CD4-positive, CD25-positive, alpha-beta regulatory T cell (primary cell): ENCODE measurements at regions not wholly inside any gene's neighbourhood (a gene's known extent, or its start where the extent isn't known, plus 50 kb on each side); places are given as distances from the start of the nearest gene placed in this dataset.

ENCODE experiments used
- ATAC-seq, 2 donors: fragments of 150-1000 bp; cut with Tn5 transposase; one replicate each; pipeline ENCODE4 v1.10.0; 2021; ENCODE audit warnings: low read depth in 2 of 2, moderate number of reproducible peaks in 2 of 2, moderate library complexity in 1 of 2
- DNase-seq, 3 donors: peaks; one replicate each; pipeline versions ENCODE4 v3.0.0 to v3.0.0-alpha.2; 2012 to 2022; ENCODE audit warnings: mixed read lengths in 1 of 3
- H3K27ac ChIP-seq: one replicate; pipeline ENCODE4 v1.7.0; 2013; ENCODE audit warnings: mild to moderate bottlenecking, low read length; ENCODE audit not compliant: insufficient read depth, poor library complexity, severe bottlenecking
- H3K27me3 ChIP-seq: one replicate; pipeline ENCODE4 v1.7.0; 2013; ENCODE audit warnings: low read length; ENCODE audit not compliant: control insufficient read depth, insufficient read depth
- H3K36me3 ChIP-seq: one replicate; pipeline ENCODE4 v1.7.0; 2013; ENCODE audit warnings: mild to moderate bottlenecking, low read length, moderate library complexity; ENCODE audit not compliant: control insufficient read depth, insufficient read depth
- H3K4me1 ChIP-seq: 2 replicates; pipeline ENCODE4 v1.7.0; 2013; ENCODE audit warnings: mild to moderate bottlenecking, low read length; ENCODE audit not compliant: insufficient read depth, control insufficient read depth, poor library complexity, severe bottlenecking
- H3K4me3 ChIP-seq: one replicate; pipeline ENCODE4 v1.7.0; 2013; ENCODE audit warnings: low read depth, mild to moderate bottlenecking, low read length, moderate library complexity
- H3K9me3 ChIP-seq, 2 experiments: 1 replicate in 1 of 2; 2 replicates in 1 of 2; pipeline ENCODE4 v1.7.0; 2013; ENCODE audit warnings: low read length in 2 of 2, mild to moderate bottlenecking in 1 of 2, moderate library complexity in 1 of 2; ENCODE audit not compliant: control insufficient read depth in 2 of 2
- H3K27ac Mint-ChIP-seq, 3 donors: one replicate each; pipeline ENCODE4 v1.8.0; 2020 to 2022; ENCODE audit warnings: mild to moderate bottlenecking in 3 of 3, mixed read lengths in 3 of 3, moderate library complexity in 2 of 3
- H3K27me3 Mint-ChIP-seq: one replicate; pipeline ENCODE4 v1.8.0; 2022; ENCODE audit warnings: mild to moderate bottlenecking, mixed read lengths
- H3K36me3 Mint-ChIP-seq: one replicate; pipeline ENCODE4 v1.8.0; 2020; ENCODE audit warnings: mixed read lengths
- H3K4me1 Mint-ChIP-seq, 4 donors: one replicate each; pipeline ENCODE4 v1.8.0; 2020 to 2022; ENCODE audit warnings: mixed read lengths in 4 of 4, mild to moderate bottlenecking in 1 of 4
- H3K4me3 Mint-ChIP-seq, 4 donors: one replicate each; pipeline ENCODE4 v1.8.0; 2020 to 2022; ENCODE audit warnings: mild to moderate bottlenecking in 4 of 4, mixed read lengths in 4 of 4, moderate library complexity in 3 of 4
- H3K9me3 Mint-ChIP-seq, 7 donors: one replicate each; pipeline ENCODE4 v1.8.0; 2020 to 2022; ENCODE audit warnings: mixed read lengths in 7 of 7, mild to moderate bottlenecking in 3 of 7, moderate library complexity in 2 of 7

- peaks cover 2% of the 10 kb centered on the region for H3K27me3 ChIP-seq
- H3K4me1 Mint-ChIP-seq = peaks cover 0 to 12% (median 3%) of the 10 kb centered on the region in 4 donors
- H3K36me3 ChIP-seq = no peaks in the 10 kb centered on the region
- ATAC-seq (no peak), DNase-seq (no peak)
- peaks cover 23% of the 10 kb centered on the region for H3K27me3 Mint-ChIP-seq
- H3K36me3 Mint-ChIP-seq = no peaks in the 10 kb centered on the region
- H3K9me3 ChIP-seq = peaks cover 7 to 14% of the 10 kb centered on the region in 2 experiments
- H3K4me3 ChIP-seq = no peak overlapping the region
- H3K27ac Mint-ChIP-seq = no peak overlapping the region
- peaks cover 0 to 8% (median 4%) of the 10 kb centered on the region in 7 donors for H3K9me3 Mint-ChIP-seq
- no peaks in the 10 kb centered on the region for H3K4me1 ChIP-seq
- no peak overlapping the region for H3K4me3 Mint-ChIP-seq
- H3K27ac ChIP-seq = no peak overlapping the region
Measured at GRCh38 chr5:6819521-6819920, 106.3 kb downstream of the TENT4A start.

DNA sequence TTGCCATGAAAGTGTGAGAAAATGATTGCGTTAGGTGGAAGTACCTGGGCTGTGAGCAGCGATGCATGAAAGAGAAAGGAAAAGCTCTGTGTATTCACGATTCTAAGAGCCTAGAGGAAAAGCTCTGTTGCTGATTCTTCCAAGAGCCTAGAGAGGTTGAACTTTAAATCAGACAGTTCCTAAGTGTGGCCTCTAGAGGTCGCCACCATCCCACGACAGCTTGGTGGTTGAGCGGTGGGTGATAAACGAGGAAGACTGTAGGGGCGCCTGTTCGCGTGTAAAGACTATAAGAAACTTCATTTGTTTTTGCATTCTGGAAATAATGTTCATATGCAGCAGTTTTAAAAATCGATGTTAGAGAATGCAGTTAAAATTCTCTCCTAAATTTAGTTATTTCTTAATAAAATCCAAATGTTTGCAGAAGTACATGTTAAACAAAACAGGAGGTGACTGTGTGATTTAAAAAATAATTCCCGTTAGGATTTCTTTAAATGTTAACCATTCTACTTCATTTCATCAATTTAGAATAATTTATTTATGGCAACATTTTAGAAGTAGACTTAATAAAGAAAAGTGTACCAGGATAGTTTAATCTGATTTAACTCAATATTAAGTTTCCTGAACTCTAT lies 107.7 kb downstream of the TENT4A start:
- peaks cover 2% of the 10 kb centered on the region for H3K27me3 ChIP-seq
- H3K9me3 ChIP-seq = peaks cover 7 to 14% of the 10 kb centered on the region in 2 experiments
- no peaks in the 10 kb centered on the region for H3K4me1 ChIP-seq
- H3K36me3 ChIP-seq = no peaks in the 10 kb centered on the region
- H3K36me3 Mint-ChIP-seq = no peaks in the 10 kb centered on the region
- peak in 1 of 2 donors; percentile 50 for ATAC-seq
- no peak overlapping the region for H3K4me3 Mint-ChIP-seq
- peaks cover 0 to 12% (median 3%) of the 10 kb centered on the region in 4 donors for H3K4me1 Mint-ChIP-seq
- H3K27me3 Mint-ChIP-seq = peaks cover 23% of the 10 kb centered on the region
- H3K27ac ChIP-seq = no peak overlapping the region
- no peak overlapping the region for H3K27ac Mint-ChIP-seq
- peak in 2 of 3 donors; percentile 32 to 58 for DNase-seq
- peaks cover 0 to 8% (median 4%) of the 10 kb centered on the region in 7 donors for H3K9me3 Mint-ChIP-seq
- H3K4me3 ChIP-seq = no peak overlapping the region

GRCh38 chr5:6822068-6822467 lies 108.8 kb downstream of the TENT4A start:
- H3K27ac ChIP-seq = no peak overlapping the region
- ATAC-seq (no peak), DNase-seq (no peak)
- Mint-ChIP-seq H3K27me3 (peaks cover 23% of the 10 kb centered on the region), H3K4me1 (peaks cover 0 to 12% (median 4%) of the 10 kb centered on the region in 4 donors), H3K9me3 (peaks cover 0 to 8% (median 4%) of the 10 kb centered on the region in 7 donors), H3K36me3 (no peaks in the 10 kb centered on the region), H3K27ac (no peak overlapping the region), H3K4me3 (peak overlapping the region in 1 of 4 donors; percentile 27)
- H3K4me3 ChIP-seq = no peak overlapping the region
- H3K9me3 ChIP-seq = peaks cover 7 to 14% of the 10 kb centered on the region in 2 experiments
- no peaks in the 10 kb centered on the region for H3K36me3 ChIP-seq
- peaks cover 2% of the 10 kb centered on the region for H3K27me3 ChIP-seq
- H3K4me1 ChIP-seq = no peaks in the 10 kb centered on the region

GRCh38 chr5:6822556-6823343 lies 109.5 kb downstream of the TENT4A start:
- no peak for ATAC-seq
- no peaks in the 10 kb centered on the region for H3K36me3 ChIP-seq
- Mint-ChIP-seq H3K4me3 (no peak overlapping the region), H3K36me3 (no peaks in the 10 kb centered on the region), H3K4me1 (peaks cover 4 to 13% (median 10%) of the 10 kb centered on the region in 4 donors), H3K27me3 (peaks cover 23% of the 10 kb centered on the region), H3K27ac (no peak overlapping the region), H3K9me3 (peaks cover 0 to 8% (median 4%) of the 10 kb centered on the region in 7 donors)
- H3K4me3 ChIP-seq = no peak overlapping the region
- DNase-seq = no peak
- peaks cover 2% of the 10 kb centered on the region for H3K27me3 ChIP-seq
- no peak overlapping the region for H3K27ac ChIP-seq
- H3K4me1 ChIP-seq = peaks cover 5% of the 10 kb centered on the region
- peaks cover 7 to 14% of the 10 kb centered on the region in 2 experiments for H3K9me3 ChIP-seq

- DNase-seq = no peak
- H3K4me1 ChIP-seq = peaks cover 14% of the 10 kb centered on the region
- peaks cover 17% of the 10 kb centered on the region for H3K27me3 Mint-ChIP-seq
Measured at GRCh38 chr5:6823996-6824395, 110.8 kb downstream of the TENT4A start.

DNA sequence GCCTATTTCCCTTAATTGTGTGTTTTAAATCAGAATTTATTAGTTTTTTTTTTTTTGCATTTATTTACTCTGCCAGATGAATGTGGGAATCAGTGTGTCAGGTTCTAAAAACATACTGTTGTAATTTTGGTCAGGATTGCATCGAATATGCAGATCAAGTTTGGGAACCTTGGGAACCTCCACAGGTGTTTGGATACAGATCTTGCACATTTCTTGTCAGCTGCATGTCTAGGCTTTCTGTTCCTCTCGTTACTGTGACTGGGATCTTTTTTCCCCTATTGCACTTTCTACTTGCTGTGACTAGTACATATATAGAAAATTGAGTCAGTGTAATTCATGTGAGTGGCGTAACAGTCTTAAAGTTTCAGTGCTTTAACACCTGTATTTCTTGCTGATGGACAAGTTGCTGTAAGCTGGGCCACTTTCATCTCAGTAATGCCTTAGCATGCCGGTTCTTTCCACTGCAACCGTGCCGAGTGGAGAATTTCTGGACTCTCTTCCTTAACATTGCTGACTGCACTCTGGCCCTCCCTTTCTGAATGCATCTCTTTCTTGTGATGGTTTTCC lies 112.5 kb downstream of the TENT4A start:
- no peak overlapping the region for H3K27ac ChIP-seq
- DNase-seq (no peak), ATAC-seq (no peak)
- peaks cover 20% of the 10 kb centered on the region for H3K4me1 ChIP-seq
- Mint-ChIP-seq H3K9me3 (peaks cover 0 to 9% (median 5%) of the 10 kb centered on the region in 7 donors), H3K36me3 (no peaks in the 10 kb centered on the region), H3K4me3 (no peak overlapping the region), H3K4me1 (peaks cover 16 to 34% (median 26%) of the 10 kb centered on the region in 4 donors), H3K27me3 (peaks cover 7% of the 10 kb centered on the region), H3K27ac (no peak overlapping the region)
- H3K9me3 ChIP-seq = peaks cover 7 to 13% of the 10 kb centered on the region in 2 experiments
- H3K27me3 ChIP-seq = no peaks in the 10 kb centered on the region
- no peak overlapping the region for H3K4me3 ChIP-seq
- H3K36me3 ChIP-seq = no peaks in the 10 kb centered on the region

More at GRCh38 chr5:6823996-6824395, 110.8 kb downstream of the TENT4A start:
- H3K36me3 ChIP-seq = no peaks in the 10 kb centered on the region
- Mint-ChIP-seq H3K27ac (peak overlapping the region in 1 of 3 donors; percentile 70), H3K4me3 (peak overlapping the region in 1 of 4 donors; percentile 66), H3K9me3 (peaks cover 0 to 8% (median 4%) of the 10 kb centered on the region in 7 donors), H3K36me3 (no peaks in the 10 kb centered on the region), H3K4me1 (peaks cover 10 to 25% (median 20%) of the 10 kb centered on the region in 4 donors)
- no peak overlapping the region for H3K4me3 ChIP-seq
- H3K9me3 ChIP-seq = peaks cover 7 to 14% of the 10 kb centered on the region in 2 experiments
- ATAC-seq = no peak
- no peak overlapping the region for H3K27ac ChIP-seq
- peaks cover 2% of the 10 kb centered on the region for H3K27me3 ChIP-seq

GRCh38 chr5:6826756-6827155 lies 113.5 kb downstream of the TENT4A start:
- H3K4me3 ChIP-seq = no peak overlapping the region
- no peak for ATAC-seq
- no peak for DNase-seq
- Mint-ChIP-seq H3K9me3 (peaks cover 0 to 5% (median 4%) of the 10 kb centered on the region in 7 donors), H3K4me1 (peaks cover 17 to 37% (median 27%) of the 10 kb centered on the region in 4 donors), H3K27me3 (peaks cover 7% of the 10 kb centered on the region), H3K36me3 (no peaks in the 10 kb centered on the region), H3K27ac (peak overlapping the region in 1 of 3 donors; percentile 92), H3K4me3 (no peak overlapping the region)
- H3K36me3 ChIP-seq = no peaks in the 10 kb centered on the region
- peaks cover 2 to 3% of the 10 kb centered on the region in 2 experiments for H3K9me3 ChIP-seq
- H3K4me1 ChIP-seq = peaks cover 23% of the 10 kb centered on the region
- H3K27me3 ChIP-seq = no peaks in the 10 kb centered on the region
- no peak overlapping the region for H3K27ac ChIP-seq
